Esophagus muscularis mucosa (tissue), 3 donors: ENCODE measurements at regions not wholly inside any gene's neighbourhood (a gene's known extent, or its start where the extent isn't known, plus 50 kb on each side); places are given as distances from the start of the nearest gene placed in this dataset.

Source experiments
- POLR2A ChIP-seq: fragments of 450-650 bp; IDR thresholded peaks from one replicate; pipeline ENCODE4 v1.6.1; 2017; ENCODE audit warnings: antibody characterized with exemption, moderate library complexity, mild to moderate bottlenecking, low read depth
- TF ChIP-seq, protein P1 (sequence below), 3 experiments: fragments of 200-600 bp in 2 of 3; fragments of 450-650 bp in 1 of 3; sonication (generic) in 2 of 3; IDR thresholded peaks; one replicate each; pipeline ENCODE4 v1.5.1; 2017 to 2019; ENCODE audit warnings: antibody characterized with exemption in 3 of 3, mild to moderate bottlenecking in 2 of 3, moderate library complexity in 1 of 3

DNA sequence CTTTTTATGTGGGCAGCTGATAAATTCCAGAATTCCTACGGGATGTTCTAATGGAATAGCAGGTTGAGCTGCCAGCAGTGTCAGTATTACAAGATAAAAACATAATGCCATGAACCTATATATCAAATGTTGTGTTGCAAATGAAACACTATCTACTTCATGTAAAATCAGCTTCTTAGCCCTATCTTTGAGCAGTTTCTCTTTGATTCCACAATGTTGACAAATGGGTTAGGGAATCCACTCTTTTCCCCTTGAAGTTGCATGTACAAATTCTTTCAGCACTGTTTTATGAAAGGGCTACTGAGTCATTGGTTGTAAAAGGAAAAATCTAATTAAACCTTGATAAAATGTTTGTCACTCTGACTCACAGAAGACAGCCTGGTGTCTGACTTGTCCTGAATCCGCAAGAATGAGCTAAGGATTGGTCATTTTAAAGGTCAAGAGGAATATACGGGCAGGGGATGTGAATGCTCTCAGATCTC is 950.6 kb upstream of the NUDT12 start:
- TF ChIP-seq, protein P1, sequence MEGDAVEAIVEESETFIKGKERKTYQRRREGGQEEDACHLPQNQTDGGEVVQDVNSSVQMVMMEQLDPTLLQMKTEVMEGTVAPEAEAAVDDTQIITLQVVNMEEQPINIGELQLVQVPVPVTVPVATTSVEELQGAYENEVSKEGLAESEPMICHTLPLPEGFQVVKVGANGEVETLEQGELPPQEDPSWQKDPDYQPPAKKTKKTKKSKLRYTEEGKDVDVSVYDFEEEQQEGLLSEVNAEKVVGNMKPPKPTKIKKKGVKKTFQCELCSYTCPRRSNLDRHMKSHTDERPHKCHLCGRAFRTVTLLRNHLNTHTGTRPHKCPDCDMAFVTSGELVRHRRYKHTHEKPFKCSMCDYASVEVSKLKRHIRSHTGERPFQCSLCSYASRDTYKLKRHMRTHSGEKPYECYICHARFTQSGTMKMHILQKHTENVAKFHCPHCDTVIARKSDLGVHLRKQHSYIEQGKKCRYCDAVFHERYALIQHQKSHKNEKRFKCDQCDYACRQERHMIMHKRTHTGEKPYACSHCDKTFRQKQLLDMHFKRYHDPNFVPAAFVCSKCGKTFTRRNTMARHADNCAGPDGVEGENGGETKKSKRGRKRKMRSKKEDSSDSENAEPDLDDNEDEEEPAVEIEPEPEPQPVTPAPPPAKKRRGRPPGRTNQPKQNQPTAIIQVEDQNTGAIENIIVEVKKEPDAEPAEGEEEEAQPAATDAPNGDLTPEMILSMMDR (IDR thresholded peaks at IDR 0.05) = no peak
- no peak for TF ChIP-seq POLR2A
